CD4-positive, CD25-positive, alpha-beta regulatory T cell (primary cell): ENCODE measurements at regions not wholly inside any gene's neighbourhood (a gene's known extent, or its start where the extent isn't known, plus 50 kb on each side); places are given as distances from the start of the nearest gene placed in this dataset.
A peak's percentile ranks its signal among the peaks of the same experiment; 100 is the strongest.

Source experiments
- ATAC-seq, 2 donors: fragments of 150-1000 bp; cut with Tn5 transposase; one replicate each; pipeline ENCODE4 v1.10.0; 2021; ENCODE audit warnings: low read depth in 2 of 2, moderate number of reproducible peaks in 2 of 2, moderate library complexity in 1 of 2
- DNase-seq, 3 donors: peaks; one replicate each; pipeline versions ENCODE4 v3.0.0 to v3.0.0-alpha.2; 2012 to 2022; ENCODE audit warnings: mixed read lengths in 1 of 3
- H3K27ac ChIP-seq: one replicate; pipeline ENCODE4 v1.7.0; 2013; ENCODE audit warnings: mild to moderate bottlenecking, low read length; ENCODE audit not compliant: insufficient read depth, poor library complexity, severe bottlenecking
- H3K27me3 ChIP-seq: one replicate; pipeline ENCODE4 v1.7.0; 2013; ENCODE audit warnings: low read length; ENCODE audit not compliant: control insufficient read depth, insufficient read depth
- H3K36me3 ChIP-seq: one replicate; pipeline ENCODE4 v1.7.0; 2013; ENCODE audit warnings: mild to moderate bottlenecking, low read length, moderate library complexity; ENCODE audit not compliant: control insufficient read depth, insufficient read depth
- H3K4me1 ChIP-seq: 2 replicates; pipeline ENCODE4 v1.7.0; 2013; ENCODE audit warnings: mild to moderate bottlenecking, low read length; ENCODE audit not compliant: insufficient read depth, control insufficient read depth, poor library complexity, severe bottlenecking
- H3K4me3 ChIP-seq: one replicate; pipeline ENCODE4 v1.7.0; 2013; ENCODE audit warnings: low read depth, mild to moderate bottlenecking, low read length, moderate library complexity
- H3K9me3 ChIP-seq, 2 experiments: 1 replicate in 1 of 2; 2 replicates in 1 of 2; pipeline ENCODE4 v1.7.0; 2013; ENCODE audit warnings: low read length in 2 of 2, mild to moderate bottlenecking in 1 of 2, moderate library complexity in 1 of 2; ENCODE audit not compliant: control insufficient read depth in 2 of 2
- H3K27ac Mint-ChIP-seq, 3 donors: one replicate each; pipeline ENCODE4 v1.8.0; 2020 to 2022; ENCODE audit warnings: mild to moderate bottlenecking in 3 of 3, mixed read lengths in 3 of 3, moderate library complexity in 2 of 3
- H3K27me3 Mint-ChIP-seq: one replicate; pipeline ENCODE4 v1.8.0; 2022; ENCODE audit warnings: mild to moderate bottlenecking, mixed read lengths
- H3K36me3 Mint-ChIP-seq: one replicate; pipeline ENCODE4 v1.8.0; 2020; ENCODE audit warnings: mixed read lengths
- H3K4me1 Mint-ChIP-seq, 4 donors: one replicate each; pipeline ENCODE4 v1.8.0; 2020 to 2022; ENCODE audit warnings: mixed read lengths in 4 of 4, mild to moderate bottlenecking in 1 of 4
- H3K4me3 Mint-ChIP-seq, 4 donors: one replicate each; pipeline ENCODE4 v1.8.0; 2020 to 2022; ENCODE audit warnings: mild to moderate bottlenecking in 4 of 4, mixed read lengths in 4 of 4, moderate library complexity in 3 of 4
- H3K9me3 Mint-ChIP-seq, 7 donors: one replicate each; pipeline ENCODE4 v1.8.0; 2020 to 2022; ENCODE audit warnings: mixed read lengths in 7 of 7, mild to moderate bottlenecking in 3 of 7, moderate library complexity in 2 of 7

DNA sequence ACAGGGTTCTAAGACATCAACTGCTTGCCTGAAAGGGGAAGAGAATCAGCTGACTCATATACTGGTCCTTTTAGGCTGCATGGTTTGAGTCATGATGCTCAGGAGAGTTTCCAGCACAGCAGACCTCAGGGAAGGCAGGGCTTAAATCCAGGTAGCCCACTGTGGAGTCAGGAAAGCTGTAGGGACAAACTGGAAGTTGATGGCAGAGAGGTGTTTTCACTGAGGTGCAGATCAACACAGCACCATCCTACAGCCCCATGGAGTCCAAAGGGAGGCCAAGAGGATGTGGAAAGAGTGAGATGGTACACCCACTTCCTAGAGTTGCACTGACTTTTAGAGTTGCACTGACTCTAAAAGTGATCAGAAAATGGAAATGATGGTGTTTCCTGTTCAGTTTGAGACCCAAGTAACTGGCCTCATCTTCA is 252.4 kb upstream of the DUSP10 start:
- Histone ChIP-seq H3K27ac (no peak overlapping the region), H3K4me1 (no peaks in the 10 kb centered on the region), H3K36me3 (no peaks in the 10 kb centered on the region), H3K27me3 (no peaks in the 10 kb centered on the region), H3K9me3 (no peaks in the 10 kb centered on the region), H3K4me3 (no peak overlapping the region)
- Mint-ChIP-seq H3K27me3 (no peaks in the 10 kb centered on the region), H3K27ac (no peak overlapping the region), H3K9me3 (peaks cover 0 to 2% (median 0%) of the 10 kb centered on the region in 7 donors), H3K4me3 (no peak overlapping the region), H3K4me1 (peaks cover 0 to 14% (median 12%) of the 10 kb centered on the region in 4 donors), H3K36me3 (no peaks in the 10 kb centered on the region)
- ATAC-seq, result peak; percentile 34 to 52
- DNase-seq, result peak in 1 of 3 donors; percentile 51

DNA sequence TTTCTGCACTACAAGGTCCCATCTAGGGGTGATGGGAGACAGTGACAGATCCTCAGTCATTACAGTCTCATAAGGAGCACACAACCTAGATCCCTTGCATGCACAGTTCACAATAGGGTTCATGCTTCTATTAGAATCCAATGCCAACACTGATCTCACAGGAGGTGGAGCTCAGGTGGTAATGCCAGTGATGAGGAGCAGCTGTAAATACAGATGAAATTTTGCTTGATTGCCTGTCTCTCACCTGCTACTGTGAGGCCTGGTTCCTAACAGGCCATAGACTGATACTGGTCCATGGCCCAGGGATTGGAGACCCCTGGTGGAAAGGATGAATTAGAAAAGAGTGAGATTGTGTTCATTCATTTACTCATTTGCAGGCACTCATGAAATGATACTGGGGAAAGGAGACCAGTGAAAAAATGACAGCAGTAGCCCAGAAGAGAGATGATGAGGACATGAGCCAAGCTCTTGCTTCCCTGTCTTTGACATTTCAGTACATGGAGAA is 251.6 kb upstream of the DUSP10 start:
- Mint-ChIP-seq H3K27ac (no peak overlapping the region), H3K36me3 (no peaks in the 10 kb centered on the region)

DNA sequence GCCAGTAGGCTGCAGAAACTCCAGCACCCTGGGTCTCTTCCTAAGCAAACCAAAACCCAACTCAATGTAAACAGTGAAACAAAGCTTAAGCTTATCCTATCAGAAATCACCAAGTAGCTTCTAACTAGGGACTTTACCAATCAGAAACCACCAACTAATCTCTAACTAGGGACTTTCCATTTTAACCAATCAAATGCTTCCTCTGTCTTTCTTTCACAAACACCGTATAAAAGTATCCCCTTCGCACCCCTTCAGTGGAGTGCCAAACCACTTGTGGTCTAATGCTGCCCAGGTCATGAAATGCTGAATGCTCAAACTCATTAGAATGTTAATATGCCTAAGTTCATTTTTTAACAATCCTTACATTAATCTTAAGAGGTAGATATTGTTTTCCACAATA is 250.5 kb upstream of the DUSP10 start:
- Histone ChIP-seq H3K9me3 (no peaks in the 10 kb centered on the region), H3K4me1 (no peaks in the 10 kb centered on the region), H3K27me3 (no peaks in the 10 kb centered on the region), H3K27ac (no peak overlapping the region), H3K4me3 (no peak overlapping the region), H3K36me3 (no peaks in the 10 kb centered on the region)
- Mint-ChIP-seq H3K4me1 (peaks cover 0 to 14% (median 12%) of the 10 kb centered on the region in 4 donors), H3K27ac (peak overlapping the region in 1 of 3 donors; percentile 23), H3K36me3 (no peaks in the 10 kb centered on the region), H3K9me3 (peaks cover 0 to 2% (median 0%) of the 10 kb centered on the region in 7 donors), H3K4me3 (no peak overlapping the region), H3K27me3 (no peaks in the 10 kb centered on the region)
- ATAC-seq (peak in 1 of 2 donors; percentile 9), DNase-seq (no peak)

More for the DNA sequence above, 251.6 kb upstream of the DUSP10 start:
- no peak overlapping the region for H3K27ac ChIP-seq
- H3K27me3 Mint-ChIP-seq, result no peaks in the 10 kb centered on the region
- DNase-seq, result no peak
- no peaks in the 10 kb centered on the region for H3K36me3 ChIP-seq
- no peak overlapping the region for H3K4me3 ChIP-seq
- peaks cover 0 to 14% (median 12%) of the 10 kb centered on the region in 4 donors for H3K4me1 Mint-ChIP-seq
- no peaks in the 10 kb centered on the region for H3K4me1 ChIP-seq
- H3K4me3 Mint-ChIP-seq, result no peak overlapping the region
- H3K9me3 ChIP-seq, result no peaks in the 10 kb centered on the region
- no peaks in the 10 kb centered on the region for H3K27me3 ChIP-seq
- no peak for ATAC-seq
- peaks cover 0 to 2% (median 0%) of the 10 kb centered on the region in 7 donors for H3K9me3 Mint-ChIP-seq

DNA sequence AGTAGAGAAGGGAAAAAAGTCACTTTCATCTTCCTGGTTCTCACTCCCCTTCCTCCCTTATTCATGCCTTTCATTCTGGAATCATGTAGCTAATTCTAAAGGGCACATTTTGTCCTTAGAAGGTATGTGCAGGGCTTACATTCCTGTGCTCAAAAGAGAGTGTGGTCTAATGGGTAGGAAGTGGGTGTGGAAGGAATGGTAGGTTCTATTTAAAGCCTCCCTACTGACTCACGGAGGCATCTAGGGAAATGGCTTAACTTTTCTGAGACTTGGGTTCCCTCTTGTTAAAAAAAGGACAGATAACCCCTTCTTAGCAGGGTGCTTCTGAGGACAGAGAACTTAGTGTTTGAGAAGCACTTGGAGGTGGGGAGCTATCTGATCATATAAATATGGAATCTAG is 249.3 kb upstream of the DUSP10 start:
- H3K4me1 Mint-ChIP-seq, result peaks cover 0 to 14% (median 12%) of the 10 kb centered on the region in 4 donors
- H3K9me3 ChIP-seq, result no peaks in the 10 kb centered on the region
- peaks cover 7% of the 10 kb centered on the region for H3K27me3 Mint-ChIP-seq
- no peak overlapping the region for H3K27ac Mint-ChIP-seq
- H3K4me1 ChIP-seq, result no peaks in the 10 kb centered on the region
- no peaks in the 10 kb centered on the region for H3K27me3 ChIP-seq
- no peak for ATAC-seq
- H3K27ac ChIP-seq, result no peak overlapping the region
- H3K4me3 ChIP-seq, result no peak overlapping the region
- no peaks in the 10 kb centered on the region for H3K36me3 ChIP-seq
- H3K36me3 Mint-ChIP-seq, result no peaks in the 10 kb centered on the region
- no peak for DNase-seq
- peaks cover 0 to 7% (median 0%) of the 10 kb centered on the region in 7 donors for H3K9me3 Mint-ChIP-seq
- no peak overlapping the region for H3K4me3 Mint-ChIP-seq

DNA sequence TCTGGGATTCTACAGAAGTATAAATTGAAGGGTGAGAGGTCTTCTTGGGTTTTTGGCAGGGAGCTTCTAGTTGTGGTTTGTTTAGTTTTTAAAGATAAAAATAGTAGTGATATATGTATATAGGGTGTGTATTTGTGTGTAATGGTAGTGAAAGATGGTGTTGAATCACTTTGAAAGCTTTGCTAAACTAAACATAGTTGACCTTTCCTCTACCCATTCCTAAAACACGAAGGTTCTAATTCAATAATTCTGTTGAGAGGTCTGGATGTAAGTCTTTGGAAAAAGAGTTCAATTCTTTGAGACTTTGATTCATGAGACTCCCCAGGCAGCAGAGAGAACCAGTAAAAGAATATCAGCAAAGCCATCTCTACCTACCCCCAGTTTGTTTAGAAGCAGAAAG is 247.9 kb upstream of the DUSP10 start:
- Histone ChIP-seq H3K9me3 (no peaks in the 10 kb centered on the region), H3K36me3 (no peaks in the 10 kb centered on the region), H3K27me3 (no peaks in the 10 kb centered on the region), H3K4me1 (no peaks in the 10 kb centered on the region), H3K4me3 (no peak overlapping the region), H3K27ac (no peak overlapping the region)
- peaks cover 0 to 12% (median 10%) of the 10 kb centered on the region in 4 donors for H3K4me1 Mint-ChIP-seq
- peaks cover 7% of the 10 kb centered on the region for H3K27me3 Mint-ChIP-seq
- DNase-seq (no peak), ATAC-seq (no peak)
- peaks cover 0 to 7% (median 0%) of the 10 kb centered on the region in 7 donors for H3K9me3 Mint-ChIP-seq
- no peak overlapping the region for H3K4me3 Mint-ChIP-seq
- H3K36me3 Mint-ChIP-seq, result no peaks in the 10 kb centered on the region
- H3K27ac Mint-ChIP-seq, result peak overlapping the region in 1 of 3 donors; percentile 2

DNA sequence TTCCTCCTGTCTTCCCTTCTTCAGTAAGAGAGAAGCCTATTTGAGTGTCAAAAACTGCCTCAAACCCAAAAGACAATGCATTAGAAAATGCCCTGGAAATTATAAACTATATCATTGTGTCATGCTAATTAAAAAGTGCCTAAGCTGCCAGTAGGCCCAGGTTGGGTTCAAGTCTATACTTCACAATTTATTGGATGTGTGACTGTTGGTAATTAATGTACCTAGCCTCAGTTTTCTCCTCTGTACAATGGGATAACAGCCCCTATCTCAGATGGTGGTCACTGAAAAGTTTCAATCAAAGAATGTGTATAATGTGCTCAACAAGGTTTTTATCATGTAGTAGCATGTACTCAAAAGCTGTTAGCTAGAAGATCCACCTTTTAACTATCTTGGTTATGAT is 246.9 kb upstream of the DUSP10 start:
- Mint-ChIP-seq H3K9me3 (peaks cover 0 to 7% (median 0%) of the 10 kb centered on the region in 7 donors), H3K27ac (no peak overlapping the region), H3K27me3 (peaks cover 8% of the 10 kb centered on the region), H3K4me3 (no peak overlapping the region), H3K36me3 (no peaks in the 10 kb centered on the region), H3K4me1 (peaks cover 0 to 12% (median 6%) of the 10 kb centered on the region in 4 donors)
- H3K4me1 ChIP-seq, result no peaks in the 10 kb centered on the region
- H3K36me3 ChIP-seq, result no peaks in the 10 kb centered on the region
- no peak for ATAC-seq
- no peak for DNase-seq
- H3K9me3 ChIP-seq, result no peaks in the 10 kb centered on the region
- no peaks in the 10 kb centered on the region for H3K27me3 ChIP-seq
- H3K27ac ChIP-seq, result no peak overlapping the region
- no peak overlapping the region for H3K4me3 ChIP-seq

DNA sequence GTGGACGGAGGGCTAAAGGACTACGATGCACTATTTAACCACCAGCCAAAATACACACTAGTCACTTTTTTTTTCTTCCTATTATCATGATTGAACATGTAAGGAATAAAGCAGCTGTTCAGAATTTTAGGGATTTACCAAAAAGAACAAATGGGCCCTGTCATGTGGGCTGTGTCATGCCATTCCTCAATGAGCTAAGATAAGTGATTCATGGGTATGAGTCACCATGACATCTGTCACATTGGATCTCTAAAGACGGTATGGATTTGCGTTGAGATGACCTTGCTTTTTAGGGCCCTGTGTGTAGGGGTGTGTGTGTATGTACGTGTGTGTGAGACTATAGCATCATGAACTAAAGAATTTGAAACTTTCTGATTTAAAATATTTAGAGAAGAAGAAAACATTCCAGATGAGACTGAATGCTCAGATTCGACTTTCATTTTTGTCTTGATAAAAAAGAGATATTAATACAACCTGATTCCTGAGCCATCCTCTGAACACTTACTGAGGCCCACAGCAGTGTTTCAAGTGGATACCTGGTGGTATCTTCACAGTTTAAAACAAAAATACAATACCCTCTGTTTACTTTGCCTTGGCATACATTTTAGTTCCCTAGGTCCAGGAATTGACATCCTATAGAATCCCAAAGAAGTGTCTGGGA is 246.1 kb upstream of the DUSP10 start:
- Histone ChIP-seq H3K27me3 (no peaks in the 10 kb centered on the region), H3K36me3 (no peaks in the 10 kb centered on the region), H3K27ac (no peak overlapping the region), H3K4me3 (no peak overlapping the region), H3K4me1 (no peaks in the 10 kb centered on the region), H3K9me3 (no peaks in the 10 kb centered on the region)
- peaks cover 14% of the 10 kb centered on the region for H3K27me3 Mint-ChIP-seq
- ATAC-seq (no peak), DNase-seq (no peak)
- no peak overlapping the region for H3K27ac Mint-ChIP-seq
- peaks cover 0 to 8% (median 3%) of the 10 kb centered on the region in 4 donors for H3K4me1 Mint-ChIP-seq
- H3K4me3 Mint-ChIP-seq, result no peak overlapping the region
- H3K36me3 Mint-ChIP-seq, result no peaks in the 10 kb centered on the region
- peaks cover 0 to 7% (median 0%) of the 10 kb centered on the region in 7 donors for H3K9me3 Mint-ChIP-seq

DNA sequence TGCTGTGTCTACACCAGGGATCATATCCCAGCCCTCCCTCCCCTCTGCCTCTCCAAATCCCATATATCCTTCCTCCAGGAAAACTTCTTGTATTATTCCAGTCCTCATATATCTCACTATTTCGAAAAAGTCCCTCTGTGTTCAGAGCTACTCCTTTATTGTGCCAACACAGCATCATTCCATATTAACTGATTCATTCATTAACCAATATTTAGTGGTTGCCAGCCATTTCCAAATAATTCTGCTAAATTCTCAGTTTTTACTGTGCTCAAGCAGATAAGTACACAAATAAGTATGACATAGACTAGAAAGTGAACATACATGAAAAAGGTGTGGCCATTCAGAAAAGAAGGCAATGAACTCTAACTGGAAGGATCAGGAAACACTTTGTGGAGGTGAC is 241.6 kb upstream of the DUSP10 start:
- no peak overlapping the region for H3K27ac ChIP-seq
- Mint-ChIP-seq H3K27ac (no peak overlapping the region), H3K27me3 (peaks cover 14% of the 10 kb centered on the region), H3K9me3 (peaks cover 0 to 7% (median 0%) of the 10 kb centered on the region in 7 donors), H3K36me3 (no peaks in the 10 kb centered on the region), H3K4me1 (no peaks in the 10 kb centered on the region), H3K4me3 (no peak overlapping the region)
- no peak for DNase-seq
- no peaks in the 10 kb centered on the region for H3K9me3 ChIP-seq
- H3K27me3 ChIP-seq, result no peaks in the 10 kb centered on the region
- no peaks in the 10 kb centered on the region for H3K36me3 ChIP-seq
- H3K4me3 ChIP-seq, result no peak overlapping the region
- no peak for ATAC-seq
- H3K4me1 ChIP-seq, result no peaks in the 10 kb centered on the region
